ENCODE measurements at regions not wholly inside any gene's neighbourhood (a gene's known extent, or its start where the extent isn't known, plus 50 kb on each side); places are given as distances from the start of the nearest gene placed in this dataset.

GRCh38 chr20:41697861-41698559, 79.8 kb upstream of the CHD6 start:
- Histone ChIP-seq H3K36me3 (ENCODE audit: low read depth, missing control alignments) (no peaks in the 10 kb centered on the region), H3K27me3 (no peaks in the 10 kb centered on the region), H3K9me3 (no peaks in the 10 kb centered on the region), H3K4me3 (no peak overlapping the region), H3K4me1 (peaks cover 8% of the 10 kb centered on the region), H3K27ac (no peak overlapping the region)
- intact Hi-C loops (cut with DNase I; ENCODE audit: low total_unique reads), result no loop called here
- TF ChIP-seq CTCF (IDR thresholded peaks at IDR 0.05) (peak; percentile 56 to 83 (median 73)), POLR2A (IDR thresholded peaks at IDR 0.05) (no peak)
- peak; percentile 21 for DNase-seq
- 80 to 81% methylated on average over 6 of the region's 6 CpGs for WGBS, 2 donors

GRCh38 chr20:41696428-41696827, 78.3 kb upstream of the CHD6 start:
- H3K9me3 ChIP-seq, result no peaks in the 10 kb centered on the region
- no peak for DNase-seq
- 79 to 94% methylated on average over 3 of the region's 3 CpGs for WGBS, 2 donors
- no peaks in the 10 kb centered on the region for H3K36me3 ChIP-seq (ENCODE audit: low read depth, missing control alignments)
- H3K4me1 ChIP-seq, result peaks cover 8% of the 10 kb centered on the region
- no peaks in the 10 kb centered on the region for H3K27me3 ChIP-seq
- TF ChIP-seq POLR2A (IDR thresholded peaks at IDR 0.05) (no peak), CTCF (IDR thresholded peaks at IDR 0.05) (no peak)
- H3K4me3 ChIP-seq, result no peak overlapping the region
- no peak overlapping the region for H3K27ac ChIP-seq
- intact Hi-C loops (cut with DNase I; ENCODE audit: low total_unique reads), result no loop called here

GRCh38 chr20:41694796-41695195, 76.6 kb upstream of the CHD6 start:
- no peak overlapping the region for H3K27ac ChIP-seq
- TF ChIP-seq CTCF (IDR thresholded peaks at IDR 0.05), result no peak
- TF ChIP-seq POLR2A (IDR thresholded peaks at IDR 0.05), result no peak
- H3K4me3 ChIP-seq, result no peak overlapping the region
- DNase-seq, result no peak
- 85 to 88% methylated on average over 2 of the region's 2 CpGs for WGBS, 2 donors
- H3K9me3 ChIP-seq, result no peaks in the 10 kb centered on the region
- intact Hi-C loops (cut with DNase I; ENCODE audit: low total_unique reads), result no loop called here
- peaks cover 8% of the 10 kb centered on the region for H3K4me1 ChIP-seq
- H3K27me3 ChIP-seq, result no peaks in the 10 kb centered on the region
- H3K36me3 ChIP-seq (ENCODE audit: low read depth, missing control alignments), result no peaks in the 10 kb centered on the region

- WGBS, 2 donors, result 0 to 1% methylated on average over 33 of the region's 33 CpGs
- Histone ChIP-seq H3K27me3 (no peaks in the 10 kb centered on the region), H3K9me3 (no peaks in the 10 kb centered on the region), H3K4me3 (peak overlapping the region; percentile 77 to 87), H3K36me3 (ENCODE audit: low read depth, missing control alignments) (no peaks in the 10 kb centered on the region), H3K27ac (peak overlapping the region; percentile 89 to 96), H3K4me1 (peaks cover 8% of the 10 kb centered on the region)
- peak; percentile 89 for DNase-seq
- TF ChIP-seq POLR2A (IDR thresholded peaks at IDR 0.05) (no peak), CTCF (IDR thresholded peaks at IDR 0.05) (peak; percentile 20 to 39 (median 33))
- intact Hi-C loops (cut with DNase I; ENCODE audit: low total_unique reads), result no loop called here
These were observed 75.2 kb upstream of the CHD6 start for GRCh38 chr20:41693136-41693979.

All from testis (tissue), 2 donors.